Endothelial cell of hepatic sinusoid (primary cell): ENCODE measurements at regions not wholly inside any gene's neighbourhood (a gene's known extent, or its start where the extent isn't known, plus 50 kb on each side); places are given as distances from the start of the nearest gene placed in this dataset.
"Not testable (repeated sequence)": the region's sequence is repeated elsewhere in the genome, so short reads cannot be mapped to it uniquely, and the experiment has no call there.

Source experiments
- in situ Hi-C: cut with HindIII; loops from 2 replicates; pipeline ENCODE4 v1.10.0; 2017; ENCODE audit warnings: low sequenced_read_pairs

- in situ Hi-C loops: no loop called here
These were observed 86.2 kb upstream of the ARID1B start for GRCh38 chr6:156691018-156691417.

DNA sequence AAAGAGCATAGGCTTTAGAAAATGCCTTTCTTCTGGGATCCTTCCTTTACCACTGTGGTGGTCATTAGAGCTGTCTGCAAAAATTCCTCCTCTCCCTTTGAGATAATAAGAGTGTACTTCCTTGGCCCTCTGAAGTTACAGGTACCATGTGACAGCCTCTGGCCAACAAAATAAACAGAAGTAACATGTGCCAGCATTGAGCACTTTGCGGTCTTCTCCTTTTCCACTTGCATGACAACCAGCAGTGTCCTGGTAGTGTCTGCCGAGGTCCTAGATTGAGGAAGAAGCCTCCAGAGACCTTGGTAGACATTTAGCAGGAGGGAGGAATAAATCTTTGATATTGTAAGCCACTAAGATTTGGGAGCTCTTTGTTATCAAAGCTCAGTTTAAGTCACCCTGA, 87.5 kb upstream of the ARID1B start:
- in situ Hi-C loops: no loop called here

GRCh38 chr6:156688620-156688971, 88.6 kb upstream of the ARID1B start:
- in situ Hi-C loops: no loop called here

DNA sequence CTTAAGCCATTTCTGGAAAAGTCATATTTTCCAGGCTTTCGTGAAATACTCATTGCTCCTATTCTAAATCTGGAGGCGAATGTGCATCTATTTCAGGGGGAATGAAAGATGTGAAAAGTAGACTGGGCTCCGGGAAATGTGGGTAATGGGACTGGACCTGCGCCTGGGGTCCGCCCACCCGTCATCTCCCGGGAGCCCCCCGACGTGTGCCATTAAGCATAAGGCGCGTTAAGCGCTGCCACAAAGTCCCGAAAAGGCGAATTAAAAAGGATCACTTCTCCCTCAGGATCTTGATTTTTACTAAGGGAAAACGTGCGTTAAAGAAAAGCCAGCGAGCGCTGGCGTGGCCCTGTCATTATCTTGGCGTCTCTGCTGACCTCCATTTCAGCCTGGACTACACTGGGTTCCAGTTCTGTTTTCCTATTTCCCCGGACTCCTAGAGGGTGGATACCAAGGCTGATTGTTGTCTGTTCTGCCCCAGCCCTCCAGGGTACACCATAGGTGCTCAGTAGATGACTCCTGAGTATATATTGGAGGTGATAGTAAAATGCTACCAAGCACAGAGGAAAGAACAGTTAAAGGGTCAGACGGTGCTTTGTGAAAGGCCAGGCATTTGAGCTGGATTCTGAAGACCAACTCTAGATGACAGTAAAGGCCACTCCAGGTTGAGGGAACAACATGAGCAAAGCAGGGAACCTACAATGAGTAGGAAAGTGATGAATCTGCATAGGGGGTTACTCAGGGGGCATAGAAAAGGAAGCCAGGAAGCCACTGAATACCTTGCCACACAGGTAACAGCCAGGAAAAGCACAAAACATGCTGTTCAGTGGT, 89.2 kb upstream of the ARID1B start:
- in situ Hi-C loops: no loop called here

DNA sequence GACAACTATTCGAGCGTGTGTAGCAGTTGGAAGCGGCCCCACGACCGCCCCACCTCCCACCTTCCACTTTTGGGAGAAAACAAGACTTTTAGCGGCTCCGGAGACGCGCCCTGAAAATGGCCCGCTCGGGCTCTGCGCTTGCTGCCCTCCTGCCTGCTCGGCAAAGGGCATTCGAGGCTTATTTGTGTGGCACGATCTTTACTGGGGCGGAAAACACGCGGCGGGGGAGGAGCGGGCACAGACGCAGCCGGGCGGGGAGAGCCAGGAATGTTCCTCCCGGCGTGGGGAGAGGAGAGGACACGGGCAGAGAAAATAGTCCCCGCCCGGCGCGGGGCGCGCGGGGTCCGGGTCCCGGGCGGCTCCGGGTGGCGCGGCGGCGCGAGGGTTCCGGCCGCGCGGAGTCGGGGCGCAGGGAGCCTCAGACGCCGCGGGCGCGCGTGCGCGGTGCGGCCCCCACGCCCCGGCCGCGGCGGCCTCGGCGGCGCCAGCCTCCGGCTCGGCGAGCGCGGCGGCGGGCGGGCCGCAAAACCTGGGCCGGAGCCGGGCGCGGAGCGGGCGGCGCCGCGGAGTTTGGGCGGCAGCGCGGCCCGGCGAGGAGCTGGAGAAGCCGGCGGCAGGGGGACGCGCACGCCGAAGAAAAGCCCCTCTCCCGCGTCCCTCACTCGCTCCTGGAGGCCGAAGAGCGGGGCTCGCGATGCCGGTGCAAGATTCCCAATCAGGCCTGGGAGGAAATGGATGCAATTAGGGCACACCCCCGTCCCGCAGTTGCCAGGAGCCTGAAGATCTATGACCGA, 90.0 kb upstream of the ARID1B start:
- in situ Hi-C loops: no loop called here

DNA sequence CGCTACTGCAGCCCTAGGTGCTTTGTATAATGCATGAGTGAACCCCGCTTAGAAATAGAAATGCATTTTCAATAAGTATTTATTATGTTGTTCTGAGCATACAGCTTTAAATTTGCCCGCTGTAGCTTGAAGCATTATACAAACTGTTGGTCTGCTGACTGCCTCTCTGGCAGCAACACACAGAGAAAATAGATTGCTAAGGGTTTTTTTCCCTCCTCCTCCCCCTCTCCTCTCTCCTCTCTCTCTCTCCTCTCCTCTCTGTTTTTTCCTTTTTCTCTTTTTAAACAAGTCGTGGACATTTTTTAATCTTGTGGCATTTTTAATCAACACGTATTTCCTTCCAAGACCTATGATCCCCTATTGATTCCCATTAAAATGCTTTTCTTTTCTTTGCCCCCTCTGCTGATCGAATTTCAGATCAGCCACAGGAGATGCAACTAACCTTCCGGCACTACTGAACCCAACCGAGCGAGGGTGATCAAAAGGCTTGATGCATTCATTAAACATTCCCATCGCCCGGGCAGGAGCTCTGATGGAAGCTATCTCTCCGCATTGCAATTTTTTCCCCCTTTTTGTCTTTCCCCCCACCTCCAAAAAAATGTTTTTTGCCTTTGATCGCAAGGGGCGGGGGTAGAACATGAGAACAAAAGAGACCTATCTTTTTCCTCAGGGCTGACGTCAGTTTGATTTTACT, 90.7 kb upstream of the ARID1B start:
- in situ Hi-C loops: no loop called here

- in situ Hi-C loops: no loop called here
These were observed 91.4 kb upstream of the ARID1B start for GRCh38 chr6:156685823-156686222.

DNA sequence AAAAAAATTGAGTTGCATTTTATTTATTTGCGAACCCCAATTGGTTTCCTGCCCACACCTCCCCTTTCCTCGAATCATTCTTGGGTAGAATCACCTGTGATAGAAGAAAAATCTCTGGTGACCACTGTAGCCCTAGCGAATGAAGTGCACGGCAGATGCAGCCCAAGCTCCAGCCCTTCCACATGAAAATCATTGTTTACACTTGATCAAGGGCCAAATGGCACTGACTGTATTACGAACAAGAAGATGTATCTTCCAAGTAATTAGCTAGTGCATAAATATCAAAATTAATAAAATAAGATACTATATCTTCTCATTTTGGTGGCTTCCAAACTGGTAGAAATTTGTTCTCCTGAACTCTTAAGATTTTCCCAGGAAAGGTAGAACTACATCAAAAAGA, 93.4 kb upstream of the ARID1B start:
- in situ Hi-C loops: no loop called here

- in situ Hi-C loops: no loop called here
These were observed 100.5 kb upstream of the ARID1B start for GRCh38 chr6:156676721-156677120.

DNA sequence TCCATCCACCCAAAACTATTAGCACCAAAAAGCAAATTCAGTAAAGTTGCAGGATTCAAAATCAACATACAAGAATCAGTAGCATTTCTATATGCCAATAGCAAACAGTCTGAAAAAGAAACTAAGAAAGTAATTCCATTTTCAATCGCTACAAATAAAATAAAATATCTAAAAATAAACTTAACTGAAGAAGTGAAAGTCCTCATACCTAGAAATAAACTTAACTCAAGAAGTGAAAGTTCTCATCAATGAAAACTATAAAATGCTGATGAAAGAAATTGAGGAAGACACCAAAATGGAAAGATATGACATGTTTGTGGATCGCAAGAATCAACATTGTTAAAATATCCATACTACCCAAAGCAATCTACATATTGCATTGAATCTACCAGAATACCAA, 103.0 kb upstream of the ARID1B start:
- in situ Hi-C loops: no loop called here

GRCh38 chr6:156670097-156670496, 107.1 kb upstream of the ARID1B start:
- in situ Hi-C loops: not testable (repeated sequence)

DNA sequence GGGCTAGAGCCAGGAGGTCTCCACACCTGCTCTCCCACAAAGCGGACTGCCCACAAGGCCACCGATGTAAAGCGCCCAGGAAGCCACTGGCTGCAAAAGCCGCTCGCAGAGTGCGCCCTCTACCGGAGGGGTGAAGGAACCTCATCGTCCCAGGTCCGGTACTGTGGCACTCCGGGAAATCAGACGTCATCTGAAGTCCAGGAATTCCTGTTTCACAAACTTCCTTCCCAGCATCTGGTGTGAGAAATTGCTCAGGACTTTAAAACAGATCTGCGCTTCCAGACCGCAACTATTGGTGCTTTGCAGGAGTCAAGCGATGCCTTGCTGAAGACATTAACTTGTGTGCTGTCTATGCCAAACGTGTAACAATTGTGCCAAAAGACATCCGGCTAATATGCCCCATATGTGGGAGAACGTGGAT, 115.1 kb upstream of the ARID1B start:
- in situ Hi-C loops: no loop called here

DNA sequence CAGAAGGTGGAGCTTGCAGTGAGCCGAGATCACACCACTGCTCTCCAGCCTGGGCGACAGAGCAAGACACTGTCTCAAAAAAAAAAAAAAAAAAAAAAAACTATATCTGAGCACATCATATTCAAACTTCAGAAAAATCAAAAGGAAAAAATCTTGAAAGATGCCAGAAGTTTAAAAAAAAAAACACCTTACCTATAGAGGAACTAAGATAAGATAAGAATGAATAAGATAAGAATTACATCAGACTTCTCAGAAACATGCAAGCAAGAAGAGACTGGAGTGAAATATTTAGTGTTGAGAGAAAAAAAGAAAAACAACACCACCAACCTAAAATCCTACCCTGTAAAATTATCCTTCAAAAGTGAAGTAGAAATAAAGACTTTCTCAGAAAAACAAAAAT, 116.8 kb upstream of the ARID1B start:
- in situ Hi-C loops: no loop called here

- in situ Hi-C loops: no loop called here
These were observed 117.4 kb upstream of the ARID1B start for GRCh38 chr6:156659822-156660198.

GRCh38 chr6:156658966-156659821, 118.0 kb upstream of the ARID1B start:
- in situ Hi-C loops: no loop called here

DNA sequence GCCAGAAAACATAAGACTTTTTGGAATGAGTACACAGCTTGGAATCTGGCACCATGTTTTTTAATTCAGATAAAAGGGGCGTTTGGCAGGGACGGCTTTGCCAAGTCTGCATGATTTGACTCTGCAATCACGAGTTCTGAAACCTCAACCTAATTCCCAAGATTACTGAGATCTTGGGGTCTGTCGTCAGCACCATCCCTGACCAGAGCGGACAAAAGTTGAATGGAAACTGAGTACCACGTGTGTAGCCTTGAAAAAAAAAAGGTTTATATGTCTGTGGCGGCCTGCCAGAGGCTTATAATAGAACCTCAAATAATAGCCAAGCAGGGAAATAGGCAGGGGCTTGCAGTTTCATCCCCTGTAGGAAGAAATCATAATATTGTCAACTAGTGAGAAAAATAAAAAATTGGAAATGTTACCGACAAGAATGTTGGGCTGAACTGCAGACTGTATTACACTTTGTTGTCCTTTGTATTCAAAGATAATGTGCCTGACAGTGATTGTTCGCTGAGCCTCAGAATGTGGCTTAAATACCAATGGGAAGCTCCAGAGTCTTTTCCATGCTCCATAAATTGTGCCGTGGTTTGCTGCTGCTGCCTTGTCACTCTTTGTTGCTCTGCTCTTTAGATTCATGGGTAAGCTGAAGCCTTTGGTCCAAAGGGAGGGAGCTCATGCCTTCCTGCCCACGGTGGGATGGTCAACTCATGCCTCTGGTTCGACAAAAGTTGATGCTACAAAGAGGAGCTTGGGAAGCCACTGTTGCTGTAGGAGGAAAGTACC, 118.8 kb upstream of the ARID1B start:
- in situ Hi-C loops: no loop called here

- in situ Hi-C loops: no loop called here
These were observed 119.9 kb upstream of the ARID1B start for GRCh38 chr6:156657296-156657695.

GRCh38 chr6:156654919-156655918, 122.0 kb upstream of the ARID1B start:
- in situ Hi-C loops: loop anchor here (5.0 kb wide), 1 partner anchor 77 kb away; no protein-coding TSS in a partner anchor
